HUES6 (cell line): ENCODE measurements at regions not wholly inside any gene's neighbourhood (a gene's known extent, or its start where the extent isn't known, plus 50 kb on each side); places are given as distances from the start of the nearest gene placed in this dataset.

ENCODE experiments used
- H3K27ac ChIP-seq: 2 replicates; pipeline ENCODE4 v1.7.0; 2013; ENCODE audit warnings: low read depth, mild to moderate bottlenecking, low read length, inconsistent platforms
- H3K27me3 ChIP-seq: 2 replicates; pipeline ENCODE4 v1.6.1; 2013; ENCODE audit warnings: low read length; ENCODE audit not compliant: control insufficient read depth, insufficient read depth
- H3K36me3 ChIP-seq: 2 replicates; pipeline ENCODE4 v1.6.1; 2013; ENCODE audit warnings: low read length; ENCODE audit not compliant: control insufficient read depth, insufficient read depth
- H3K4me1 ChIP-seq: 2 replicates; pipeline ENCODE4 v1.6.1; 2013; ENCODE audit warnings: low read length; ENCODE audit not compliant: control insufficient read depth, insufficient read depth
- H3K4me3 ChIP-seq: 2 replicates; pipeline ENCODE4 v1.5.1; 2013; ENCODE audit warnings: low read depth, low read length
- H3K9ac ChIP-seq: one replicate; pipeline ENCODE4 v1.6.1; 2013; ENCODE audit warnings: mild to moderate bottlenecking, low read length
- H3K9me3 ChIP-seq: 2 replicates; pipeline ENCODE4 v1.6.1; 2013; ENCODE audit warnings: low read depth, low read length; ENCODE audit not compliant: control insufficient read depth, insufficient read depth

DNA sequence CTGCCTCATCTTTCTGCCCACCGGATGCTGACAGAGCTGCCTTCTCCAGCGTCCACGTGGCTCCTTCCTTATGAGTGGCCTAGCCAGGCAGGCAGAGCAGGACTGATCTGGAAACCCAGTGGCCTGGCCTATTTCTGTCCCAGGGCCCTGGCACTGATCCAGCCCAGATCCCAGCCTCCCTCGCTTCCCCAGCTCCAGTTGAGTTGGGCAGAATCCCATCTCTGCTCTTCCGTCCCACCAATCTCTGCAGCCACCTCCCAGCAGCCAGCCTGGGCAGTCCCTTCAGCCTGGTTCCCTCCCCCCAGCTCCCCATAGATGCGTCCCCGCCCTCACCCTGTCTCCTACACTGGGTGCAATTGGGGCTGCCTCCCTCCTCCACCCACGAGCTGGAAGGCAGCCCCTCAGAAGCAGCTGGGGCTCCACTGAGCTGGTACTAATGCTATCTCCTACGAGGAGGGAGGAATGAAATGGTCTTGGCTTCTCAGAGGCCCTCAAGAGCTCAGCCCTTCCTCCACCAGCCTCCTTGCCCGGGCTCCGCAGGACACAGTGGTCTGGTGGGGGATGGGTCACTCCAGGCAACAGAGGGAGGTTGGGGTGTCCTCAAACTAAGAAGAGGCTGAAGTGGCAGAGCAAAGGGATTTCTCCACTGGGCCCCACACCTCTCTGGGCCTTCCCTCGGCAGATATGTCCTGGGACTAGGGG is 94.2 kb downstream of the PJA1 start:
- no peak overlapping the region for H3K27ac ChIP-seq
- H3K4me3 ChIP-seq, result no peak overlapping the region
- H3K36me3 ChIP-seq, result no peaks in the 10 kb centered on the region
- no peaks in the 10 kb centered on the region; the same call in 1 of the 2 replicates for H3K27me3 ChIP-seq
- H3K9me3 ChIP-seq, result no peaks in the 10 kb centered on the region
- no peak overlapping the region for H3K9ac ChIP-seq
- peaks cover 13% of the 10 kb centered on the region; the same call in 1 of the 2 replicates for H3K4me1 ChIP-seq

DNA sequence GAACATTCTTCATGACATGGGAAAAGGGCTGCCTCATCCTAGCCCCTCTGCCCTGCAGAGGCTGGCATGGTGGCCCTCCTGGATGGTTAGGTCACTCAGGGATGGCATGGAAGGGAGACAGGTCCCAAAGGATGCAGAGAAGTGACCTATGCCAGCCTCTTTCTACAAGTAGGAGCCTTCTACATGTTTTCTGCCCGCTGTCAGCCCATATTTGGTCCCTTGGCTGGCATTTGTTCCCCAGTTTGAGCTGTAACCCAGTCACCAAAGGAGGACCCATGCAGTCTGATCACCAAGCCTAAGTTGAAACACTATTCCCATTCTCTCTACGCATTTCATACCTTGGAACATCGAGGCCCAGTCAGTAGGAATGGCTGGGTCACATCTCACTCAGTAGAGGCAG is 95.4 kb downstream of the PJA1 start:
- Histone ChIP-seq H3K27ac (no peak overlapping the region), H3K9ac (no peak overlapping the region), H3K27me3 (peaks cover 3% of the 10 kb centered on the region; the same call in 1 of the 2 replicates), H3K4me1 (peaks cover 13% of the 10 kb centered on the region; the same call in 1 of the 2 replicates), H3K36me3 (no peaks in the 10 kb centered on the region), H3K4me3 (no peak overlapping the region), H3K9me3 (no peaks in the 10 kb centered on the region)

DNA sequence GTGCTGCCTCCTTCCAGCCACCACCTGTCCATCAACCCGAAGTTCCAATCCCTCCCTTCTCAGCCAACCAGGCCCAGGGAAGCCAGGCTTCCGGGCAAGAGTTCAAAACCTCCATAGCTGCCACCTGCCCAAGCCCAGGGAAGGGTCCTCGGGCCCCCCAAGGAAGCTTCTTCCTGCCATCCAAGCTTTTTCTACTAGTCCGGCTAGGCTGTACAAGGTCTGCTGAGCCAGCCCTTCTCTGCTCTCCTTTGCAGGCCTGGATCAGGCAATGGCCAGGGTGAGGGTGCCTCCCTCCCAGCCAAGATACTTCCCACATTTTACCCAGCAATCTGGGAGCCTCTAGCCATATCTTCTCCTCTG is 96.2 kb downstream of the PJA1 start:
- no peak overlapping the region for H3K9ac ChIP-seq
- peaks cover 13% of the 10 kb centered on the region; the same call in 1 of the 2 replicates for H3K4me1 ChIP-seq
- H3K36me3 ChIP-seq, result no peaks in the 10 kb centered on the region
- no peak overlapping the region for H3K4me3 ChIP-seq
- no peak overlapping the region for H3K27ac ChIP-seq
- H3K9me3 ChIP-seq, result no peaks in the 10 kb centered on the region; the same call in 1 of the 2 replicates
- peaks cover 6% of the 10 kb centered on the region; the same call in 1 of the 2 replicates for H3K27me3 ChIP-seq

DNA sequence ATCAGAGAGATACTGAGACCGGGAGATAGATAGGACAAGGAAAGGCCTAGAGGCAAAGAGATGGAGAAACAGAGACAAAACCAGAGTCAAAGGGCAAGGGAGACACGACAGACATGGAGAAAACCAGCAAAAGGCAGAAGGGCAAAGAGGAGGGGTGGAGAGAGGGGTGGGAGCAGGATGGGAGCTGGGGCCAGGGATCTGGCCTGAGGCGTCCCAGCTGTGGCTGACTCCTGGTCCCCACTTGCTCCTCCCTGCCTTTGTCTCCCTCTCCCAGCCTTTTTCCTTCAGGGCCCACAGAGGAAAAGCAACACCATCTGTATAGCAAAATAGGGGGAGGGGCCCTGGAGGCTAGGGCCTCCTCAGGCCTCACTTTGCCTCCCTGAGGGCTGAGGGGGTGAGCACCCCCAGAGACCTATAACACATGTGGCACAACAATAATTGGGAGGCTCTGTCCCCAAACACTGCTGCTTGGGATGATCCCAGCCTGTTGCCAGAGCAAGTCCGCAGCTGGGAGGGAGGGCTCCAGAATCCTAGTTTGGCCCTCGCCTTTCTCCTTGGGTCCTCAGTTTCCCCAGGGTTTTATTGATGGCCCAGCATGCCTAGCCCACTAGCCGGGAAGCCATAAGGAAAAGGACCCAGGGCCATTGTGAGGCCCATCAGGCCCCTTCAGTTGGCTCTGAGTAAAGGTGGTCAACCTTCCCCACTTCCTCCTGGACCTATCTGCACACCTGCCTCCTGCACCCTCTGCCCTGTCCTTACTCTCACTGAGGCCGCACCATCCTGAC is 96.8 kb downstream of the PJA1 start:
- H3K27ac ChIP-seq, result no peak overlapping the region

DNA sequence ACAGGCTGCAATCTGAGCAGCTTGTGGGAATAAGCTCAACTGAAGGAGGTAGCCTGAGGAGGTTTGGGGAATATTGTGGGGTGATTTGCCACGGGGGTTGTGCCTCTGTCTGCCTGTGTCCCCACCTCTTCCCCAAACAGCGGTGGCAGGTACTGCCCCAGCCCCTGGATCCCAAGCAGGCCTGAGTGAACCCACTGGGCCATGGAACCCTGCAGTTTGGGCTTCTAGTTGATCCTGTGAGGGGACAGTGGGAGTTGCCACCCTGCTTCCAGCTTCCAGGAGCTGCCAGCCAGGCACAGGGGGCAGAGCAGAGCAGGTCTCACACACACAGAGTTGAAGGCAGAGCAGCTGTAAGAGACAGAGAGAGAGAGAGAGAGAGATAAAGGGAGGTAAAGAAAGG is 97.4 kb downstream of the PJA1 start:
- Histone ChIP-seq H3K9me3 (no peaks in the 10 kb centered on the region; the same call in 1 of the 2 replicates), H3K27me3 (peaks cover 12% of the 10 kb centered on the region)

More for the DNA sequence above, 96.8 kb downstream of the PJA1 start:
- H3K9me3 ChIP-seq, result no peaks in the 10 kb centered on the region; the same call in 1 of the 2 replicates
- no peaks in the 10 kb centered on the region for H3K36me3 ChIP-seq
- H3K27me3 ChIP-seq, result peaks cover 7% of the 10 kb centered on the region
- no peak overlapping the region for H3K9ac ChIP-seq
- H3K4me3 ChIP-seq, result no peak overlapping the region
- peaks cover 13% of the 10 kb centered on the region; the same call in 1 of the 2 replicates for H3K4me1 ChIP-seq

DNA sequence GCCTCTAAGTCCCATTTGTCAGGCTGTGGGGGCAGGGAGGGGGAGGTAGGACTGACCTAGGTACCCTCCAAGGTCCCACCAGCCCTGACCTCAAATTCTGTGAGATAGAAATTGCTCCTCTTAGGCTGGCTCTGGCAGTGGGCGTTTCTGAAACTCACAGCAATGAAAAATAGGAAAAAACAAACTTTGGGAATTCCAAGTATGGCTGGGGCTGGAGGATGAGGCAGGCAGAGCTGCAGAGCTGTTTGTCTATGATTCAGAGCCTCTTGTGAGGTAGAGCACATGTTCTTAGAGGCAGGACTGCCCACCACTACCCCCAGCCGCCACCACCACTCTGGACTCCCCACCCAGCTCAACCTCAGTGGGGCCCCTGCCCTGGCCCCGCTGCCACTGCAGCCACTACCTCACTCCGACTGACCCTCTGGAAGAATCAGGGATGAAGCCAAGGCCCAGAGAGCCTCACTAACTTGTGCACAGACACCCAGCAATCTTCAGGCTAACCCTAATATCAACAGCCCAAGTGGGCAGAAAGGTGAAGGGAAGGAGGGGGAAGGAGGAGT is 98.2 kb downstream of the PJA1 start:
- H3K9ac ChIP-seq, result no peak overlapping the region
- H3K27ac ChIP-seq, result no peak overlapping the region
- peaks cover 12% of the 10 kb centered on the region for H3K27me3 ChIP-seq
- no peak overlapping the region for H3K4me3 ChIP-seq
- no peaks in the 10 kb centered on the region; the same call in 1 of the 2 replicates for H3K9me3 ChIP-seq
- H3K36me3 ChIP-seq, result no peaks in the 10 kb centered on the region
- peaks cover 13% of the 10 kb centered on the region; the same call in 1 of the 2 replicates for H3K4me1 ChIP-seq

More for the DNA sequence above, 97.4 kb downstream of the PJA1 start:
- Histone ChIP-seq H3K9ac (no peak overlapping the region), H3K27ac (no peak overlapping the region), H3K36me3 (no peaks in the 10 kb centered on the region), H3K4me1 (peaks cover 13% of the 10 kb centered on the region; the same call in 1 of the 2 replicates), H3K4me3 (no peak overlapping the region)

DNA sequence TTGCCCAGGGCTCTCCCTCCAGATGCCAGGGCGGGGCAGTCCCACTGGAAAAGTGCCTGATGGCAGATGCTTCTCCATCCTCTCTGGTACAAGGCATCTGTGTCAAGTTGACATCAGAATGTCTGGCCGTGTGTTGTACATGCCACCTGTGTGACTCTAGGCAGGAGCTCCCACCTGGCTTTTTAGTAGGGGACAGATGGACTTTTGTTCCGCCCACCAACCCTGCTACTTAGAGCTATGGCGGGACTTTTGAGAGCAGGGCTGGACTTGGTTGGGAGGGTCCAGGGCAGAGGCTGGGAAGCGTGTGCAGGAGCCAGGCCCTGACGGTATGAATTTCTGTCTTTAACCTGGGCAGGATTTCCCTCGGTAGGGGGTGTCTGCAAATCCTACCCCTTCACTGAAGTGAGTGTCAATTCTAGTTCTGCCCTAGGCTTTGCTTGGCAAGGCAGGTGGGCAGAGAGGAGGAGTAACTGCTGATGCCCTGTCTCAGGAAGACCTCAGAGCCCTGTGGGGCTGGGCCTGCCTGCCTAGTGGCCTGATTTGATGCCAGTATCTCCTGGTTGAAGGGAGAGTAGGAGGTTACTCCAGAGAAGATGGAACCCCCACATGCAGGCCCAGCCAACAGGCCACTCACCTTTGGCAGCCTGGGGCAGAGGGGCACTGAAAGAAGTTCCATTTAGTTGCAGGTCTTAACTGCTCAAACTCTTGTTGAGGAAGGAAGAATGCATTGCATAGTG is 99.1 kb downstream of the PJA1 start:
- H3K9ac ChIP-seq, result no peak overlapping the region
- H3K27ac ChIP-seq, result no peak overlapping the region
- H3K27me3 ChIP-seq, result peaks cover 12% of the 10 kb centered on the region
- H3K36me3 ChIP-seq, result no peaks in the 10 kb centered on the region
- no peaks in the 10 kb centered on the region; the same call in 1 of the 2 replicates for H3K9me3 ChIP-seq
- H3K4me1 ChIP-seq, result peaks cover 11% of the 10 kb centered on the region; the same call in 1 of the 2 replicates
- H3K4me3 ChIP-seq, result no peak overlapping the region

DNA sequence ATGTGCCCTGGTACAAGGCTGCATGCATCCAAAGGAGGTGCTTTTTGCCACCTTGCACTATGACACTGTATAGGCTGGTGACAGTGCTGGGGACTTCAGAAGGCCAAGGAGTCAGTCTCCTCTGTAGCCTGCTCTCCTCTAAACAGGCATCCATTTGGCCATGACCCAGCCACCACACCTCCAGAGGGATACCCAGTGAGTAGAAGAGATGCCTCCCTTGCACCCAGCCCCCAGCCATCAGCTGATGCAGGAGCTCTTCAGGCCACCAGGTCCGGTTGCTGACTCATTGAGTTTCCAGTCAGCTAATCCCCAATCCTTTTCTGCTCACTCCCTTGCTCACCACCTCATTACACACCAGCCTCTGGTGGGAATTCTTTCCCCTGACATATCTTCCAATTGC is 99.8 kb downstream of the PJA1 start:
- Histone ChIP-seq H3K27me3 (peaks cover 12% of the 10 kb centered on the region), H3K9ac (no peak overlapping the region), H3K36me3 (no peaks in the 10 kb centered on the region), H3K9me3 (no peaks in the 10 kb centered on the region; the same call in 1 of the 2 replicates), H3K27ac (no peak overlapping the region), H3K4me1 (peaks cover 8% of the 10 kb centered on the region), H3K4me3 (no peak overlapping the region)

DNA sequence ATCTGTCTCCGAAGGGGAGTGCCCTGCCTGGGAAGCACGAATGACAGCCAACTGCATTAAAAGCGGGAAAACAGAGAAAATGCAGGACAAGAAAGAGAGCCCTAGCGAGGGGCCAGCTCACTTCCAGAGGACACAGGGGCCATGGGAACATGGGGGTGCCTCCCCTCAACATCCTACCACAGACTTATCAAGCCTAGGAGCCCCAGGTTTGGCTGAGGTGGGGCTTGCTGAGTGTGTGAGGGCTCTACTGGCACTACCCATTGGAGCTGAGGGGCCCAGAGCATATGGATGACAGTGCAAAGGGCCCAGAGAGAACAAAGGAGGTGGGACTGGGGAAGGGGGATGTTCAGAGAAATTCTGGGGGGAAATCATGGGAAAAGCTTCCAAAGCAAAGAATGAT is 101.8 kb downstream of the PJA1 start:
- Histone ChIP-seq H3K36me3 (no peaks in the 10 kb centered on the region), H3K9ac (no peak overlapping the region)

DNA sequence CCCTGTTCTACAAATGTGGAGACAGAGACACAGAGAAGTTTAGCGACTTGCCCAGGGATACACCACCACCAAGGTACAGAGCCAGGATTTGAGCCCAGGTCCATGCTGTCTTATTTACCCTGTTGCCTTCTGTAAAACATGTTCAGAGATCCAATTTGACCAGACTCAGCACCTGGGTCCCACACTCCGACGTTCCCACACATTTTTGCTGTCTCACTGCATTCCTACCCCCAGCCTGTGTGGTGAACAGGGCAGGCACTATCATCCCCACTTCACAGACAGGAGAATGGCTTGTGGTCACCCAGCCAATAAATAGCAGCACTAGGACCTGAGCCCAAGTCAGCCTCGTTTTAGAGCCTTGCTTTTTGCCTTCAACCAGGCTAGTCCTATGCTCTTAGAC is 102.8 kb downstream of the PJA1 start:
- Histone ChIP-seq H3K4me3 (no peak overlapping the region), H3K9me3 (no peaks in the 10 kb centered on the region; the same call in 1 of the 2 replicates), H3K9ac (no peak overlapping the region), H3K36me3 (no peaks in the 10 kb centered on the region), H3K27me3 (peaks cover 12% of the 10 kb centered on the region), H3K4me1 (peaks cover 19% of the 10 kb centered on the region), H3K27ac (no peak overlapping the region)

More for the DNA sequence above, 101.8 kb downstream of the PJA1 start:
- Histone ChIP-seq H3K27me3 (peaks cover 12% of the 10 kb centered on the region), H3K4me3 (no peak overlapping the region), H3K9me3 (no peaks in the 10 kb centered on the region; the same call in 1 of the 2 replicates), H3K4me1 (peaks cover 19% of the 10 kb centered on the region), H3K27ac (no peak overlapping the region)
